ENCODE measurements at regions not wholly inside any gene's neighbourhood (a gene's known extent, or its start where the extent isn't known, plus 50 kb on each side); places are given as distances from the start of the nearest gene placed in this dataset.

DNA sequence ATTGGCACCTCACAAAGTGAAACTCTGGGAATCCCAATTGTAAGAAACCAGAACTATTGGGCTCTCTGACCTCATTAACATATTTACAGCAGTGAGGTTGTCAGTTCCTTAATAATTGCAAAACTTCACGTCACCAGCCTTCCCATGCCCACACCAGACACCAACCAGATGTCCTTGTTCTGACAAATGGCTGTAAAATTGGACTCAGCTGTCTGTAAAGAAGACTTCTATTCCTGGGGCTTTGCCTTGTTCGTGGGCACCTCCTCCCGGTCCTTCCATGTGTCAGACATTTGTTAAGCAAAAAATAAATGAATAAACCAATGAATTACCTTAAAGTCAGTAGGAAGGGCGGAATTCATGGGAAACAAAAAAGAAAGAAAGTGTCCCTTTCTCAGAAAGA, 284.3 kb upstream of the CDH11 start:
- Histone ChIP-seq H3K9ac (replicated peaks in 1 of 4; ENCODE audit: extremely low read depth in 1 of 4, low read depth in 3 of 4, low read length in 3 of 4) (no peak overlapping the region), H3K4me2 (ENCODE audit: insufficient read depth in 1 of 2, low read depth in 2 of 2, low read length in 2 of 2) (no peak overlapping the region), H4K20me1 (replicated peaks in 1 of 2; ENCODE audit: control insufficient read depth in 1 of 2, insufficient read depth in 2 of 2, low read length in 2 of 2) (no peaks in the 10 kb centered on the region), H3K79me2 (ENCODE audit: control insufficient read depth in 1 of 2, insufficient read depth in 2 of 2, low read length in 2 of 2) (no peaks in the 10 kb centered on the region), H2BK20ac (ENCODE audit: low read length) (no peak overlapping the region), H4K5ac (ENCODE audit: insufficient read length, low read depth, low read length) (no peak overlapping the region), H3K14ac (ENCODE audit: insufficient read length) (no peak overlapping the region), H3K18ac (ENCODE audit: extremely low read depth, low read length) (no peak overlapping the region), H3K56ac (replicated peaks; ENCODE audit: insufficient read length, low read depth, low read length) (no peak overlapping the region), H4K91ac (replicated peaks; ENCODE audit: insufficient read length, low read length) (no peak overlapping the region), H2AFZ (ENCODE audit: low read length) (no peak overlapping the region), H3K4ac (replicated peaks; ENCODE audit: insufficient read length, low read depth, low read length) (no peak overlapping the region), H4K8ac (ENCODE audit: extremely low read depth, insufficient read depth, low read length) (no peak overlapping the region), H3K23ac (ENCODE audit: insufficient read length) (no peak overlapping the region), H3K4me3 (ENCODE audit: extremely low read depth in 1 of 4, insufficient read depth in 2 of 4, low read depth in 3 of 4, low read length in 4 of 4) (no peak overlapping the region), H2AK5ac (ENCODE audit: low read depth, low read length) (no peak overlapping the region), H3K4me1 (replicated peaks in 1 of 4; ENCODE audit: control insufficient read depth in 3 of 4, insufficient read depth in 4 of 4, low read length in 3 of 4) (no peaks in the 10 kb centered on the region), H2BK120ac (replicated peaks; ENCODE audit: low read depth, low read length) (no peak overlapping the region), H3K9me3 (ENCODE audit: insufficient read depth in 2 of 2, low read depth in 1 of 2, low read length in 1 of 2) (no peaks in the 10 kb centered on the region), H2BK5ac (ENCODE audit: low read depth, low read length) (no peak overlapping the region), H3K27ac (ENCODE audit: low read depth, low read length) (no peak overlapping the region), H3K79me1 (ENCODE audit: low read depth, low read length) (no peaks in the 10 kb centered on the region), H3K36me3 (ENCODE audit: control insufficient read depth in 2 of 4, insufficient read depth in 4 of 4, low read length in 3 of 4) (no peaks in the 10 kb centered on the region), H2BK12ac (ENCODE audit: low read depth, low read length) (no peak overlapping the region), H2BK15ac (ENCODE audit: low read length) (no peak overlapping the region), H3K27me3 (replicated peaks in 1 of 4; ENCODE audit: control insufficient read depth in 3 of 4, extremely low read depth in 1 of 4, insufficient read depth in 3 of 4, low read length in 3 of 4) (no peaks in the 10 kb centered on the region), H3K23me2 (ENCODE audit: low read depth, low read length) (no peaks in the 10 kb centered on the region)
- no peak for DNase-seq (ENCODE audit: low read depth in 1 of 2, low spot score in 2 of 2)
- 81% methylated on average over 4 of the region's 4 CpGs; no CpG with 5 or more reads in 1 of the 2 experiments for WGBS, 2 experiments (ENCODE audit: extremely low coverage in 1 of 2, insufficient coverage in 1 of 2, insufficient read length in 1 of 2, insufficient replicate concordance in 2 of 2, low coverage in 1 of 2, low lambda C conversion rate in 2 of 2, missing lambda C conversion rate in 1 of 2)
- POLR2A ChIA-PET (ENCODE audit: partially characterized antibody), result no interaction called here
- no peak for FAIRE-seq
- CTCF ChIA-PET (ENCODE audit: partially characterized antibody), result no interaction called here
- no peak for TF ChIP-seq EP300 (IDR thresholded peaks at IDR 0.05; ENCODE audit: borderline replicate concordance in 1 of 2, low read depth in 2 of 2, low read length in 2 of 2)
- no peak for TF ChIP-seq SP4 (IDR thresholded peaks at IDR 0.05; ENCODE audit: low read length)
- no peak for TF ChIP-seq POLR2AphosphoS5 (IDR thresholded peaks at IDR 0.05; ENCODE audit: low read depth, low read length)
- TF ChIP-seq TCF12 (IDR thresholded peaks at IDR 0.05; ENCODE audit: low read depth, low read length), result no peak
- no peak for TF ChIP-seq CEBPB (IDR thresholded peaks at IDR 0.05; ENCODE audit: low read depth, low read length)
- no peak for TF ChIP-seq SP2 (IDR thresholded peaks at IDR 0.05; ENCODE audit: low read length)
- no peak for TF ChIP-seq BCL11A (IDR thresholded peaks at IDR 0.05; ENCODE audit: low read depth in 2 of 2, low read length in 2 of 2)
- TF ChIP-seq RXRA (IDR thresholded peaks at IDR 0.05; ENCODE audit: insufficient read depth, low read depth, low read length), result no peak
- TF ChIP-seq, protein P1, sequence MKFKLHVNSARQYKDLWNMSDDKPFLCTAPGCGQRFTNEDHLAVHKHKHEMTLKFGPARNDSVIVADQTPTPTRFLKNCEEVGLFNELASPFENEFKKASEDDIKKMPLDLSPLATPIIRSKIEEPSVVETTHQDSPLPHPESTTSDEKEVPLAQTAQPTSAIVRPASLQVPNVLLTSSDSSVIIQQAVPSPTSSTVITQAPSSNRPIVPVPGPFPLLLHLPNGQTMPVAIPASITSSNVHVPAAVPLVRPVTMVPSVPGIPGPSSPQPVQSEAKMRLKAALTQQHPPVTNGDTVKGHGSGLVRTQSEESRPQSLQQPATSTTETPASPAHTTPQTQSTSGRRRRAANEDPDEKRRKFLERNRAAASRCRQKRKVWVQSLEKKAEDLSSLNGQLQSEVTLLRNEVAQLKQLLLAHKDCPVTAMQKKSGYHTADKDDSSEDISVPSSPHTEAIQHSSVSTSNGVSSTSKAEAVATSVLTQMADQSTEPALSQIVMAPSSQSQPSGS (IDR thresholded peaks at IDR 0.05; ENCODE audit: low read length), result no peak
- TF ChIP-seq MAFK (IDR thresholded peaks at IDR 0.05; ENCODE audit: low read depth, low read length), result no peak
- TF ChIP-seq, protein P2, sequence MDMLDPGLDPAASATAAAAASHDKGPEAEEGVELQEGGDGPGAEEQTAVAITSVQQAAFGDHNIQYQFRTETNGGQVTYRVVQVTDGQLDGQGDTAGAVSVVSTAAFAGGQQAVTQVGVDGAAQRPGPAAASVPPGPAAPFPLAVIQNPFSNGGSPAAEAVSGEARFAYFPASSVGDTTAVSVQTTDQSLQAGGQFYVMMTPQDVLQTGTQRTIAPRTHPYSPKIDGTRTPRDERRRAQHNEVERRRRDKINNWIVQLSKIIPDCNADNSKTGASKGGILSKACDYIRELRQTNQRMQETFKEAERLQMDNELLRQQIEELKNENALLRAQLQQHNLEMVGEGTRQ (IDR thresholded peaks at IDR 0.05; ENCODE audit: low read length), result no peak
- TF ChIP-seq CBX5 (IDR thresholded peaks at IDR 0.05; ENCODE audit: low read depth, low read length), result no peak
- no peak for TF ChIP-seq TAF7 (optimal IDR thresholded peaks at IDR 0.05; ENCODE audit: borderline replicate concordance, low read depth, low read length)

Measured in H1 (cell line).